HG02885 (cell line): ENCODE measurements at regions not wholly inside any gene's neighbourhood (a gene's known extent, or its start where the extent isn't known, plus 50 kb on each side); places are given as distances from the start of the nearest gene placed in this dataset.

Experiments used
- ATAC-seq: cut with Tn5 transposase; IDR thresholded peaks from one replicate; pipeline ENCODE4 v1.9.1; 2021; ENCODE audit warnings: mild to moderate bottlenecking; ENCODE audit not compliant: unreplicated experiment, poor library complexity

DNA sequence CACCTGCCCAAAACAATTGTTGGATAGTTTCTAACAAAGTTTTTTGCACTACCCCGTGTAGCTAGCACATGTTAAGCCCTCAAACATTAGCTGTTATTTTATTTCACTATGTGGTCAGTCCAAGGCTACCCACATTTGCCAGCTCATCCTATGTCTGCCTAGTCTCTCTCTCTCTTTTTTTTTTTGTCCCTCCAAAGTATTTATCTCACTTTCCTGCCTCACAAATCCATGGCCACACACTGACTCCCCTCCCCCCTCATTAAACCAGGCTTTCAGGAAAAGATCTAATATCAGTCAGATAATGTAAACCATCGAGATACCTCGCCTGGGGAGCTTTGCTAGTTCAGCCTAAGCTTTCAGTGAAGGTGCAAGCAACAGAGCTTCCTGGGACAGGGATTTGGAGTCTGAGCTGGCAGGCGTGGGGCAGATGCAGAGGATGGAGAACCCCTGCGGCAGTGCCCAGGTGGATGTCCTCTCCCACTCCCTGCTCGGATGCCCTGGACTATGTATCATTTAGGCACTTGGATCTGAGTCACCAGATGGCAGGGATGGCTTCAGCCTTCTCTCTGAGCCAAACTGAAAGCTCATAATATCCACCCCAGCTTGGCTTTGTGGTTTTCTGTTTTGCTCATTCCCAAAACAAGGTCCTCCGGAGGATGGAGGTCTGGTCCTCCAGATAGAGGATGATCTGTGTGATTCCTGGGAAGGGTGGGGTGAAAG lies 73.7 kb upstream of the FOXF1 start:
- no peak for ATAC-seq

DNA sequence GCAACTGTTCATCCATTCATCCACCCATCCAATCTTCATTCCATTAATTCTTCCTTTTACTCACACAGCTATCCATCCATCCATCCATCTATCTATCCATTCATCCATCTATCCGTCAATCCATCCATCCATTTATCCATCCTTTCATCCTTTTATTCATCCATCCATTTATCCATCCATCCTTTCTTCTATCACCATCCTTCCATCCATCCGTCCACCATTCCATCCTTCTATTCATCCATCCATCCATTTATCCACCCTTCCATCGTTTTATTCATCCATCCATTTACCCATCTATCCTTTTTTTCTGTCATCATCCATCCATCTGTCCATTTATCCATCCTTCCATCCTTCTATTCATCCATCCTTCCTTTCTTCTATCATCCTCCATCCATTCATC lies 73.0 kb upstream of the FOXF1 start:
- no peak for ATAC-seq

DNA sequence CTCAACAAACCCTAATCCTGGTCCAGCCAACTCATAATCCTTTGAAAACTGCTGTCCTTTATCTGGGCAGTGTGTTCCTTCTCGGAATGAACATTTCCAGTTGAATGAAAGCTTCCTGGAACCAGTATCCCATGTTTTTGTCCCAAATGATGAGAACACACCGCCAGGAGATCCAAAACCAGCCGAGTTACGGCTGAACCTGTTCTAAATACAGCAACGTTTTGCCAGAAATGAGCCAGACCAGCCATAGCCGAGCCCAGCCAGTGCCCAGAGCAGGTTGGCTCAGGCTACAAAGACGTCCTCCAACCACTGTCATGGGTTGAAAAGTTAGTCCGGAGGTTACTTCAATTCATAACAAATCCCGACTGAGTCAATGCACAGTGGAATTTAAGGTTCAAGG lies 67.6 kb upstream of the FOXF1 start:
- ATAC-seq, result no peak

DNA sequence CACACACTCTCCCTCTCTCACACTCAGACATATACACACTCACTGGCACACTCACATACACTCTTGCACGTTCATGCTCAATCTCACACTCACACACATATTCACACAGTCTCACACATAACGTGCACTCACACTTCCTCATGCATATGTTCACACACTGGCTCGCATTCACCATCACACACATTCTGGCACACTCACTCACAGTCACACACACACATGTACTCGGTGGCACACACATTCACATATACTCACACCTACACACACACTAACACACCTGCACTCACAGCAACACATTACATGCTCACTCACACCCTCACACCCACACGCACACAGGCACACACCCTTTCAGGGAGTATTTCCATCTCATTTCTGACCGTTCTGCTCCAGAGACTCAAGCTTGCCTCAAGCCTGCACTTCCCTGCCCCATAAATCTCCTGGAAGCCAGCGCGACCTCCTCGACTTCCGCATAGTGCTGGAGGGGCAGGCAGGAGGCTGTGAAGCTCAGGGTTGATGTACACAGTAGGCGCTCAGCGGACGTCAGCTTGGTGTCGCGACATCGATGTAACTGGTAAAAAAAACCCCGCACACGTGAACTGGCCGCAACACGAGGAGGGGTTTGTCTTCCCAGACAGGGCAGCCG lies 66.7 kb upstream of the FOXF1 start:
- ATAC-seq, result no peak

- ATAC-seq, result no peak
Measured at GRCh38 chr16:86444261-86444660, 66.1 kb upstream of the FOXF1 start.

GRCh38 chr16:86444661-86445060 lies 65.7 kb upstream of the FOXF1 start:
- ATAC-seq, result no peak

DNA sequence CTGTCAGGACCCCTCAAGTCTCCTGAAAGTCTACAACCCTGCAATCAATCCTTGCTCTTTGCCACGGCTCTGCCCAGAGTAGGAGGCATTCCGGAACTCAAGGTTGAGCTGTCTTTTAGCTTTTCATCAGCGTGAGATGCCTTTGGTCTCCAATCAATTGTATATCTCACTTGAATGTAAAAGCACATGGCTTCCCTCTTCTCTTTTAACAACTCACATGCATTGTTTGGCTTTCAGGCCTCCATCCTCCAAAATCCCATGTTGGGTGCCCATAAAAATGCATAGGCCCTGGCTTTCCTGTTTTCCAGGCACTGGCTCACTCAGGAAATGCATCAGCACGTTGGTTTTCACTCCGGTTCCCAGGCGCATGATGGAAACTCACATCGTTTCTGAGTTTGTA lies 64.0 kb upstream of the FOXF1 start:
- ATAC-seq, result no peak

GRCh38 chr16:86447228-86447627 lies 63.1 kb upstream of the FOXF1 start:
- ATAC-seq, result no peak

GRCh38 chr16:86448306-86448890 lies 61.9 kb upstream of the FOXF1 start:
- no peak for ATAC-seq

GRCh38 chr16:86449446-86450095 lies 60.8 kb upstream of the FOXF1 start:
- ATAC-seq, result no peak

DNA sequence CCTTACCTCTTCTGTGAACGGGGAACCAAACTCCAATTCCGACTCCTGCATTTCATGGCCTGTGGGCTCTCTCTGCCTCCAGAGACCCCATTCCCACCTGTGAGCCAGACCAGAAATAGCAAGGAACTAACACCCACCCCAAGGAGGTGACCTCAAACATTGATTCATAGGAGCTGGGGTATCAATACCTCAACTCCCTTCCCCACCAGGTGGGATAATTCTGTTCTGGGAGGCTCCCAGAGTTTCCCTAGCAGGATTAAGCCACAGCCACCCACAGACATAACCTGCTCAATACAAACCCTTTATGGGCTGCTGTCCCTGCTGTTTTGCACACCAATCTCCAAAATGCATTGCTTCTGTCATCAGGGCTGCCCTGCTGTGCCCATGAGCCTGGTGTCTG lies 59.6 kb upstream of the FOXF1 start:
- ATAC-seq, result no peak

DNA sequence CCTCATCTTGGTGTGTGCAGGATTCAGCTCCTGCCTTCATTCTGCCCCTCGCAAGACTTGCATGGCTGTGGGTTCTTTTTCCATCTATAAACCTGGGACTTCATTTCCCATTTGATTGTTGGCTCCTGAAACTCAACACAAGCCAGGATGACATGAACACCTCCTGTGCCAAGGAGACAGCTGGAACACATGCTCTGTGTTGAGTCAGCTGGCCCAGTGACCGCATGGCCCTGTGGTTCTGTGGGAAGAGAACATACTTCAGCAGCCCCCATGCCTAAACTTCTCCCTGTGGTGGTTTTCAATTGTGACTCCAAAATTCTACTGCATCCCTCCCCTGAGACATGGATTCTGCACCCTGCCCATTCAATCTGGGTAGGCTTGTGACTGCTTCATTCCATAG lies 57.9 kb upstream of the FOXF1 start:
- ATAC-seq, result no peak

DNA sequence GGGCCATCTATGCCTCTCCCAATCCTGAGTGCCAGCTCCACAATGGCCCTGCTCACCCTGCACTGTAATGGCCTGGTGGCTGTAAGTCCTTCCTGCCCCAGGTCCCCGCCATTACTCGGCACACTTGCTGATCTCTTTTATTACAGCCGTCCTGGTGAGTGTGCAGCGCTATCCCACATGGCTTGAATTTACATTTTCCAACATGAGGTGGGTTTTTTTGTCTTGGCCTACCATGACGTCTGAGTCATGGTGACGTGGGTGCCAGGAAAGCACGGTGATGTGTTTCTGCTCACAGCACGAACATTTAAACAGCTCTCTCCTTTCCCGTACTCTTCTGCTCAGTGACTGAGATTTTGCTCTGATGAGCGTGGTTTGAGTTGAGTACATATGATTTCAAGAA lies 55.2 kb upstream of the FOXF1 start:
- ATAC-seq, result no peak

GRCh38 chr16:86455640-86456039 lies 54.7 kb upstream of the FOXF1 start:
- ATAC-seq, result no peak

DNA sequence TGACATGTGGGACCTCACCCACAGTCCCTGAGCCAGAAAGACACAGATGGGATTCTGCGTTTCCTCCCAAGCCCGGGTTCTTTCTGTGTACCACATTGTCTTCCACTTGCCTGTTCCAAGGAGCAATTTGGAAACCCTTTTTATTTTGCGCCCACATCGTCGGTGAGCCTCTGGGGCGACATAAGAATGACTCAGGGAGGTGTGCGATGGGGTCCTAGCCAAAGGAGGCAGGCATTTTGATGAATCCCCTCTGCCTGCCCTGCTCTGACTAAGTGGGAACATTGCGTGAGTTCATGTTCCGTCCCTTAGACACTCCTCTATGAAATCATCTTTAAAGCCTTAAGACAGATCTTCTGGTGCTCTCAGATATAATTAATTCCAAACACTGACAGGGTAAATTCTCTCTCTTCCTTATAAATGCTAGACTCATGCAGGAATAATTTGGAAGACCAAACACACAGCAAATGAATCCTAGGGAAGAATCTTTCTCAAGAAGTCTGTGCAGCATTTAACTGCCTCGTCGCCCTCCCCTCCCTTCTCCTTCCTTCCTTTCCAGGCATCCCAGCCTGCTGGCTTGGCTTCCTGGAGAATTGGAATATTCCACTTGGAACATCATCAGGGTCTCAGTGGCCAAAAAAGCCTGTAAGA lies 52.7 kb upstream of the FOXF1 start:
- ATAC-seq, result no peak

DNA sequence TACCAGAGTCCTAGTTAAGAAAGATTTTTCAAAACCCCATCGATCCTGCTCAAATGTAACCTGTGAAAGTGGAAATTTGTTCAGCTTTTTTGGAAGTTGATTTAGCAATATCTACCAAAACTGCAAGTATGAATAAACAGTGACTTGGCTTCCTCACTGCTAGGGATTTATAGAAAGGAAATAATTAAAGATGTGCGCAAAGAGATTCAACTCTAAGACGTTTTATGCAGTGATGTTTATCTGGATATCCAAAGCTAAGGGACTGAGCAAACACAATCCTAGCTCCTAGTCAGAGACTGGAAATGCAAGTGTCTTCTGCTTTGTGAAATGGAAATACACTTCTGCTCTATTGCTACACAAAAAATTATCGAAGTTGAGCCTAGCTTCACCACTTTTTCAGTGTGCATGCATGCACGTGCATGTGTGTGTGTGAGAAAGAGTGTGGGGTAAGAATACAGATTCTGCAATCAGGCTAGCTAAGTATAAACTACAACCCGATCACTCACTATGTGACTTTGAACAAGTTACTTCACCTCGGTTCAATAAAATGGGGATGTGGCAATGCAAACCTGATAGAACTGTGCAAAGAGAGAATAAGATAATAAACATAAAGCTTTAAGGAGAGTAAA lies 52.1 kb upstream of the FOXF1 start:
- no peak for ATAC-seq

DNA sequence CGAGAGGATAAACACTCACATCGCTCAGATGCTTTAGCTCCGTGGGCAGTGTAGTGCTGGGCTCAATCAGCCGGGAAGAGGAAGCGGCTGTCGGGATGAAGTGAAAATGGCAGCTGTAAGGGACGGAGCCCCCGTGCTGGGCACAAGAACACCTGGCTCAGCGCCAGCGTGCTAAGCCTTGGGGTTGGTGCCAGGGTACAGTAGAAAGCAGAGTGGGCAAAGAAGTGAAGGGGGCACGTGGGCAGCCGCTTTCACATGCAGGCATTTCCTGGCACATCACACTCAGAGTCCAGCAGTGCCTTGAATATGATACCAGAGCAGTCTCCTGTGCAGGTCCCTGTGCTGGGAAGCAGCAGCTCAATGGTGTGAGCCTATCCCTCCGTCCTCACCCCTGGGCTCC lies 51.1 kb upstream of the FOXF1 start:
- no peak for ATAC-seq
